Psoas muscle (tissue), 7 donors: ENCODE measurements at regions not wholly inside any gene's neighbourhood (a gene's known extent, or its start where the extent isn't known, plus 50 kb on each side); places are given as distances from the start of the nearest gene placed in this dataset.

ENCODE experiments used
- ATAC-seq, 4 donors: fragments of 200-7000 bp; cut with Tn5 transposase; one replicate each; pipeline ENCODE4 v1.9.1; 2020; ENCODE audit warnings: moderate library complexity in 3 of 4, mild to moderate bottlenecking in 2 of 4
- DNase-seq, 2 donors: peaks; one replicate each; pipeline ENCODE4 v3.0.0-alpha.2; 2020
- H3K27ac ChIP-seq: fragments of 200-600 bp; one replicate; pipeline ENCODE4 v1.8.0; 2022
- H3K27me3 ChIP-seq, 3 donors: fragments of 200-600 bp in 1 of 3; one replicate each; pipeline versions ENCODE4 v1.6.1 to v1.8.0; 2013 to 2022; ENCODE audit warnings: low read length in 2 of 3, mild to moderate bottlenecking in 2 of 3, moderate library complexity in 1 of 3; ENCODE audit not compliant: insufficient read depth in 3 of 3
- H3K36me3 ChIP-seq, 2 donors: fragments of 200-600 bp in 1 of 2; one replicate each; pipeline versions ENCODE4 v1.6.1 to v1.8.0; 2013 to 2022; ENCODE audit warnings: low read depth in 1 of 2, mild to moderate bottlenecking in 1 of 2, moderate library complexity in 1 of 2; ENCODE audit not compliant: insufficient read depth in 1 of 2
- H3K4me1 ChIP-seq: fragments of 200-600 bp; one replicate; pipeline ENCODE4 v1.8.0; 2022
- H3K4me3 ChIP-seq: fragments of 200-600 bp; one replicate; pipeline ENCODE4 v1.8.0; 2022; ENCODE audit warnings: mild to moderate bottlenecking
- H3K9me3 ChIP-seq: fragments of 200-600 bp; one replicate; pipeline ENCODE4 v1.8.0; 2022
- WGBS, 3 donors: extraction: QIAGEN DNeasy Blood & Tissue Kit; methylation state at CpG; one replicate each; pipeline versions ENCODE4 v1.1.6 to v1.1.7; 2013; 5-methylcytosine and 5-hydroxymethylcytosine counted together
- intact Hi-C, 2 donors: fragments of 100-400 bp; cut with DNase I; formaldehyde crosslinking; loops; one replicate each; pipeline versions ENCODE4 v1.11.0 to v1.14.2; 2022
- TF ChIP-seq, protein P1 (sequence below): fragments of 200-600 bp; IDR thresholded peaks from one replicate; pipeline ENCODE4 v1.8.0; 2022; ENCODE audit warnings: antibody characterized with exemption
- donor health status: healthy with polysubstance abuse.
- donor health status: DM: no; HTN: no; CAD: no; lungs with moderate emphysema.
- donor health status: Bipolar disorder and iron deficiency.
- donor health status: healthy.
- donor health status: DM: yes; HTN: yes; CAD: no.
- donor health status: DM: no; HTN: no; CAD: no.
- donor health status: DM: yes; HTN: yes; CAD: no.

DNA sequence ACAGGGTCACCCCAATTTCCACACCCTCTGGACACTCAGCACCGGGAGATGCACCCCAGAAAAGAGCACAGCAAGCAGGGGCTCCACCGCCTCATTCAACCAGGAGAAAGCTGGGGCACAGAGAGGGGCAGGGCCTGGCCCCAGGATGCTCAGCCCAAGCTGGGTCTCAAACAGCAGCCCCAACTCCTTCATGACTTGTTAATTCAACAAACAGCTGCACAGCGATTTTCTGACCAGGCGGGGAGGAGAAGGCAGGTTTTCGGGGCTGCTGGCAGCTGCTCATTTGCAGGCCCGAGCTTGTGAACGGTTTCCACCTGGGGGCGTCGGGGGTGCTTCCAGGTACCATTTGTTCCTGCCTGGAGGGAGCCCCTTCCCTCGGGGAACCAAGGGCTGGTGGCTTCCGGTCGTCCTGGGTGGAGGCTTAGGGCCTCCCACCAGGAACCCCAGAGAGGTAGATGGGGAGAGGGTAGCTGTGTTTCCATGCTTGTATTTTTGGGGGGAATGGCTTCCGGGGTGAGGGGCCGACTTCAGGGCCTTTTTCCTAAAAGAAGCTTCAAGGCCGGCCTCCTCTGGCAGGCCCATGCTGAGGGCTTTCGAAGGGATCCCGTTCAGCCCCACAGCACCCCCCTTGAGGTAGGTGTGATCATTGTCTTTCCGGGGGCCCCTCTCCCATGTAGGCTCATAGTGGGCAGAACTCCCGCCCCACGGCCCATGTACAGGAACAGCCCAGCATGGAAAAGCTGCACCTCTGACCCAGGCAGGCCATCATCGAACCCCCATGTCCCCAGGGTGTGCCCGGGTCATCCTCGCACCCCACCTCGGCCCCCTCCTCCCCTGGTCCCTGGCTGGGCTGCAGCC lies 191.6 kb upstream of the GSE1 start:
- DNase-seq (peak in 1 of 2 donors; percentile 55), ATAC-seq (no peak)
- H3K4me1 ChIP-seq, result no peaks in the 10 kb centered on the region
- H3K4me3 ChIP-seq, result no peak overlapping the region
- H3K9me3 ChIP-seq, result no peaks in the 10 kb centered on the region
- H3K27ac ChIP-seq, result no peak overlapping the region
- TF ChIP-seq, protein P1, sequence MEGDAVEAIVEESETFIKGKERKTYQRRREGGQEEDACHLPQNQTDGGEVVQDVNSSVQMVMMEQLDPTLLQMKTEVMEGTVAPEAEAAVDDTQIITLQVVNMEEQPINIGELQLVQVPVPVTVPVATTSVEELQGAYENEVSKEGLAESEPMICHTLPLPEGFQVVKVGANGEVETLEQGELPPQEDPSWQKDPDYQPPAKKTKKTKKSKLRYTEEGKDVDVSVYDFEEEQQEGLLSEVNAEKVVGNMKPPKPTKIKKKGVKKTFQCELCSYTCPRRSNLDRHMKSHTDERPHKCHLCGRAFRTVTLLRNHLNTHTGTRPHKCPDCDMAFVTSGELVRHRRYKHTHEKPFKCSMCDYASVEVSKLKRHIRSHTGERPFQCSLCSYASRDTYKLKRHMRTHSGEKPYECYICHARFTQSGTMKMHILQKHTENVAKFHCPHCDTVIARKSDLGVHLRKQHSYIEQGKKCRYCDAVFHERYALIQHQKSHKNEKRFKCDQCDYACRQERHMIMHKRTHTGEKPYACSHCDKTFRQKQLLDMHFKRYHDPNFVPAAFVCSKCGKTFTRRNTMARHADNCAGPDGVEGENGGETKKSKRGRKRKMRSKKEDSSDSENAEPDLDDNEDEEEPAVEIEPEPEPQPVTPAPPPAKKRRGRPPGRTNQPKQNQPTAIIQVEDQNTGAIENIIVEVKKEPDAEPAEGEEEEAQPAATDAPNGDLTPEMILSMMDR, result no peak
- 91 to 93% (median 92%) methylated on average over 20 to 24 of the region's 24 CpGs for WGBS, 3 donors
- H3K36me3 ChIP-seq, result no peaks in the 10 kb centered on the region
- H3K27me3 ChIP-seq, result no peaks in the 10 kb centered on the region
- intact Hi-C loops, result loop anchor here (2.0 to 10.0 kb wide), 5 partner anchors 46 to 189 kb away; no protein-coding TSS in a partner anchor

DNA sequence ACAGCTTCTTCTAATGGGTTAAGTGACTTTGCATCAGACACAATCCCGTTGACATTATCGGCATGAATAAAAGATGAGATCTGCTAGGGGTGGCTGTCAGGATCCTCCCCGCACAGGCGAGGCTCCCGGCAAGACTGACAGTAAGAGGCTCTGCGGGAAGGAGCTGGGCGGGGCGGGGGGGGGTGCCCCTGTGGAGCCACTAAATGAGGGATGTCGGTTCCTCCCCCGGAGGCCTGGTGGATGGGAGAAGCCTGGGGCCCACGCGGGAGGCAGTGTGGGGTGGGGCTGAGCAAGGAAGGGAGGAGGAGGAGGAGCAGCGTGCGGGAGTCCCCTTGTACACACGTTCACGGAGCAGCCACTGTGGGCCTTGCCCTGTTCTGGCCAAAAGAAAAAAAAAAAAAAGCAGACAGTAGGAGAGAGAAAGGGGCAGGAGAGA lies 190.9 kb upstream of the GSE1 start:
- H3K4me3 ChIP-seq, result no peak overlapping the region
- H3K9me3 ChIP-seq, result no peaks in the 10 kb centered on the region
- peak in 1 of 2 donors; percentile 48 for DNase-seq
- H3K36me3 ChIP-seq, result no peaks in the 10 kb centered on the region
- H3K27me3 ChIP-seq, result no peaks in the 10 kb centered on the region
- TF ChIP-seq, protein P1, result no peak
- H3K27ac ChIP-seq, result no peak overlapping the region
- no peak for ATAC-seq
- intact Hi-C loops, result loop anchor here (5.0 to 10.0 kb wide), 4 partner anchors 45 to 147 kb away; no protein-coding TSS in a partner anchor
- no peaks in the 10 kb centered on the region for H3K4me1 ChIP-seq
- 72 to 79% (median 75%) methylated on average over 16 of the region's 16 CpGs for WGBS, 3 donors

DNA sequence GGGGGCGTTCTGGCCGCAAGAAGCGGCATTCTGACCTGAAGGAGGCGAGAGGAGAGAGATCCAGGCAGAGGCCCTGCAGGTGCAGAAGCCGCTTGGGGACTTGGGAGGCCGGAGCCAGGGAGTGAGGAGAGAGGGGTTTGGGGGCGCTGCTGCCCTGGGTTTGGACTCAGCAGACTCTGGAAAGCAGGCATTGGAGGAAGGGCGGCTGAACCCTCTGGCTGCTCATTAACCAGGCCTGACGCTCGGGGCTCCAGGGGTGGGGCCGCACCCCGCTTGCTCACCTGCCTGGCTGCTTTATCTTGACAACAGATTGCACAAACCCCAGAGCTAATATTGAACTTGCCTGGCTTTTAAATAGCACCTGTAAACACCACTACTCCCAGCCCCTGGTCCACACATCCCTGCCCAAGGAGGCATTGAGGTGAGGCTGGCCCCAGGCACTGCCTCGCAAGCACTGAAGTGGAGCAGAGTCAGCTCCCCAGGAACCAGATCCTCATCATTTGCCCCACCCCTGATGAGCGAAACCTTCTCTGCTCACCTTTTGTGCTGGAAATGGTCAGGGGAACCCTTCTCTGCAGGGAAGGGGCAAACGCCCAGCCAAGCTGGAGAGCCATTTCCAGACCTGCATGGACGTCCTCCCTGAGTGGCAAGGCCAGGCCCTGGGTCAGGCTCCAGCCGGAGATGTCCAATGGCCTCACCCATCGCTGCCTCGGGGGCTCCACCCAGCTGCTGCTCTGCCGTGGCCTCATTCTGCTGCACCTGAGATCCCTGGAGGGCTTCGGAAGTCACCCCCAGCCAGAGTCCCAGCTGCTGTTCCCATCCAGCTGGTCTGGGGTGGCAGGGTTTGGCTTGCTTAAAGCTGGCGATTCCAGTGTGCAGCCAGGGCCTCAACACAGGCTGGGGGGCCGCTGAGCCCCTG lies 190.2 kb upstream of the GSE1 start:
- TF ChIP-seq, protein P1, result no peak
- WGBS, 3 donors, result 89 to 91% (median 91%) methylated on average over 22 to 23 of the region's 23 CpGs
- Histone ChIP-seq H3K4me3 (no peak overlapping the region), H3K27ac (no peak overlapping the region), H3K4me1 (no peaks in the 10 kb centered on the region), H3K36me3 (no peaks in the 10 kb centered on the region), H3K27me3 (no peaks in the 10 kb centered on the region), H3K9me3 (no peaks in the 10 kb centered on the region)
- ATAC-seq (no peak), DNase-seq (peak; percentile 6 to 43)
- intact Hi-C loops, result loop anchor here (5.0 to 10.0 kb wide), 4 partner anchors 44 to 148 kb away; no protein-coding TSS in a partner anchor

DNA sequence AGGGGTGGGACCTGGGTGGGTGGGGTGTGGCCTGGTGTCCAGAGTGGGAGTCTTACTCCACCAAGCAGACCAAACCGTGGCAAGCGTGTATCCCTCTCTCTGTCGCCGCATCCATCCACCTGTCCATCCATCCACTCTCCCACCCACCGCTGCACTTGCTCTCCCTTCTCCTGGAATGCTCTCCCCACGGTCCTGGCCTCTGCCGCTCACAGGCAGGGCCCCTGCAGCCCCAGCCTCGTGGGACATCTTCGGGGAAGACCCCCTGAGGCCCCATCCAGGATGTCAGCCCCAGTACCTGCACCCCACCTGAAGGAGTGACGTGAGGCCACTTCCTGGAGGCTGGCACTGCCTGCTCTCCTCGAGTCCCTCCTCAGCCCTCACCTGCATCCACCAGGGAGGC lies 189.5 kb upstream of the GSE1 start:
- no peaks in the 10 kb centered on the region for H3K9me3 ChIP-seq
- WGBS, 3 donors, result 82 to 93% (median 86%) methylated on average over 9 to 11 of the region's 11 CpGs
- DNase-seq, result peak; percentile 6 to 32
- H3K27ac ChIP-seq, result no peak overlapping the region
- no peak overlapping the region for H3K4me3 ChIP-seq
- ATAC-seq, result no peak
- H3K4me1 ChIP-seq, result no peaks in the 10 kb centered on the region
- intact Hi-C loops, result loop anchor here (5.0 to 10.0 kb wide), 4 partner anchors 44 to 149 kb away; no protein-coding TSS in a partner anchor
- no peaks in the 10 kb centered on the region for H3K27me3 ChIP-seq
- TF ChIP-seq, protein P1, result no peak
- H3K36me3 ChIP-seq, result no peaks in the 10 kb centered on the region
